Keratinocyte (primary cell): ENCODE measurements at regions not wholly inside any gene's neighbourhood (a gene's known extent, or its start where the extent isn't known, plus 50 kb on each side); places are given as distances from the start of the nearest gene placed in this dataset.
A peak's percentile ranks its signal among the peaks of the same experiment; 100 is the strongest.

Experiments used
- DNase-seq: peaks from one replicate; pipeline ENCODE4 v3.0.0-alpha.2; 2011; ENCODE audit warnings: low read depth, missing footprints, low spot score
- FAIRE-seq: peaks from 2 replicates; lab custom pipeline; 2011; peaks lifted over from hg19 to GRCh38; lab: Jason Lieb, UNC
- H2AFZ ChIP-seq: 2 replicates; pipeline ENCODE4 v1.6.0; 2012; ENCODE audit warnings: low read length, control low read depth, inconsistent platforms; ENCODE audit not compliant: control insufficient read depth
- H3K27ac ChIP-seq: 2 replicates; pipeline ENCODE4 v1.5.1; 2011; ENCODE audit warnings: low read length; ENCODE audit not compliant: control insufficient read depth, insufficient read depth
- H3K27me3 ChIP-seq: 3 replicates; pipeline ENCODE4 v1.6.0; 2011; ENCODE audit warnings: low read length; ENCODE audit not compliant: control insufficient read depth, insufficient read depth; ENCODE audit errors: extremely low read depth
- H3K36me3 ChIP-seq, 2 experiments: 2 replicates in 1 of 2; 3 replicates in 1 of 2; pipeline ENCODE4 v1.5.1; 2011; ENCODE audit warnings: low read length in 2 of 2, mild to moderate bottlenecking in 1 of 2; ENCODE audit not compliant: control insufficient read depth in 2 of 2, insufficient read depth in 2 of 2; ENCODE audit errors: extremely low read depth in 1 of 2
- H3K4me1 ChIP-seq: 3 replicates; pipeline ENCODE4 v1.5.1; 2011; ENCODE audit warnings: low read length; ENCODE audit not compliant: control insufficient read depth, insufficient read depth; ENCODE audit errors: extremely low read depth
- H3K4me2 ChIP-seq: 3 replicates; pipeline ENCODE4 v1.6.0; 2011; ENCODE audit warnings: low read depth, low read length; ENCODE audit not compliant: control insufficient read depth, insufficient read depth; ENCODE audit errors: extremely low read depth
- H3K4me3 ChIP-seq, 3 experiments: fragments of 200-600 bp in 1 of 3; sonication (generic) in 1 of 3; 2 replicates in 2 of 3; 3 replicates in 1 of 3; pipeline ENCODE4 v1.5.1; 2011 to 2016; ENCODE audit warnings: low read length in 3 of 3, mild to moderate bottlenecking in 3 of 3, control low read depth in 2 of 3, inconsistent platforms in 1 of 3, low read depth in 1 of 3, mixed read lengths in 1 of 3, mixed run types in 1 of 3, moderate library complexity in 1 of 3; ENCODE audit not compliant: control insufficient read depth in 2 of 3, insufficient read depth in 2 of 3; ENCODE audit errors: extremely low read depth in 1 of 3
- H3K79me2 ChIP-seq: 2 replicates; pipeline ENCODE4 v1.6.0; 2012; ENCODE audit warnings: low read length; ENCODE audit not compliant: control insufficient read depth, insufficient read depth
- H3K9ac ChIP-seq: 3 replicates; pipeline ENCODE4 v1.6.0; 2011; ENCODE audit warnings: low read length; ENCODE audit not compliant: control insufficient read depth, insufficient read depth; ENCODE audit errors: extremely low read depth
- H3K9me1 ChIP-seq: 3 replicates; pipeline ENCODE4 v1.6.0; 2011; ENCODE audit warnings: low read length; ENCODE audit not compliant: control insufficient read depth, insufficient read depth; ENCODE audit errors: extremely low read depth
- H3K9me3 ChIP-seq: 2 replicates; pipeline ENCODE4 v1.5.1; 2012; ENCODE audit warnings: low read depth, low read length; ENCODE audit not compliant: control insufficient read depth
- H4K20me1 ChIP-seq: 3 replicates; pipeline ENCODE4 v1.6.0; 2011; ENCODE audit warnings: low read length; ENCODE audit not compliant: control insufficient read depth, insufficient read depth; ENCODE audit errors: extremely low read depth
- CTCF ChIP-seq, 3 experiments: IDR thresholded peaks in 1 of 3; conservative IDR thresholded peaks in 1 of 3; optimal IDR thresholded peaks in 1 of 3; 2 replicates in 2 of 3; 3 replicates in 1 of 3; pipeline versions ENCODE3 to v1.5.1; 2011; ENCODE audit warnings: low read length in 3 of 3, mild to moderate bottlenecking in 3 of 3, moderate library complexity in 2 of 3, control low read depth in 1 of 3, inconsistent platforms in 1 of 3; ENCODE audit not compliant: insufficient read depth in 2 of 3; ENCODE audit errors: extremely low read depth in 1 of 3
- EZH2 ChIP-seq: IDR thresholded peaks from one replicate; pipeline ENCODE4 v1.6.1; 2012; ENCODE audit warnings: inconsistent platforms, mild to moderate bottlenecking, low read length, moderate library complexity
- dilution Hi-C: fragments of 300-500 bp; cut with MboI; formaldehyde crosslinking; loops from one replicate; pipeline ENCODE4 v1.7.0; 2020; ENCODE audit warnings: low sequenced_read_pairs; ENCODE audit not compliant: extremely low pct_ligation_motif_present

GRCh38 chr13:74009100-74009668, 125.0 kb downstream of the KLF12 start:
- no peaks in the 10 kb centered on the region for H3K9me1 ChIP-seq
- H3K27me3 ChIP-seq = no peaks in the 10 kb centered on the region
- no peak overlapping the region for H3K27ac ChIP-seq
- no peak overlapping the region for H2AFZ ChIP-seq
- FAIRE-seq (no peak), DNase-seq (no peak)
- H3K79me2 ChIP-seq = no peaks in the 10 kb centered on the region
- no peak overlapping the region for H3K9ac ChIP-seq
- H3K4me1 ChIP-seq = peaks cover 12% of the 10 kb centered on the region
- dilution Hi-C loops = no loop called here
- H3K4me2 ChIP-seq = no peak overlapping the region
- TF ChIP-seq CTCF (optimal IDR thresholded peaks at IDR 0.05 in 1 of 3, IDR thresholded peaks at IDR 0.05 in 1 of 3, conservative IDR thresholded peaks at IDR 0.05 in 1 of 3; ENCODE audit: extremely low read depth in 1 of 3, insufficient read depth in 2 of 3, low read length in 3 of 3) = no peak
- no peak for TF ChIP-seq EZH2
- no peaks in the 10 kb centered on the region for H4K20me1 ChIP-seq
- no peaks in the 10 kb centered on the region for H3K9me3 ChIP-seq
- no peaks in the 10 kb centered on the region for H3K36me3 ChIP-seq
- no peak overlapping the region for H3K4me3 ChIP-seq

GRCh38 chr13:74006666-74007065, 127.5 kb downstream of the KLF12 start:
- Histone ChIP-seq H3K36me3 (no peaks in the 10 kb centered on the region), H3K9me1 (no peaks in the 10 kb centered on the region), H3K4me2 (peak overlapping the region; percentile 53), H3K9me3 (no peaks in the 10 kb centered on the region), H4K20me1 (no peaks in the 10 kb centered on the region), H3K9ac (no peak overlapping the region), H3K79me2 (no peaks in the 10 kb centered on the region), H3K27ac (no peak overlapping the region), H3K27me3 (no peaks in the 10 kb centered on the region), H3K4me3 (no peak overlapping the region), H3K4me1 (peaks cover 12% of the 10 kb centered on the region), H2AFZ (peak overlapping the region; percentile 38)
- TF ChIP-seq EZH2 = no peak
- TF ChIP-seq CTCF (optimal IDR thresholded peaks at IDR 0.05 in 1 of 3, IDR thresholded peaks at IDR 0.05 in 1 of 3, conservative IDR thresholded peaks at IDR 0.05 in 1 of 3; ENCODE audit: extremely low read depth in 1 of 3, insufficient read depth in 2 of 3, low read length in 3 of 3) = no peak
- FAIRE-seq (peak; percentile 96), DNase-seq (peak; percentile 2)
- dilution Hi-C loops = no loop called here
